Natural killer cell treated with Interleukin-12 subunit alpha and Interleukin-12 subunit beta and Interleukin-15 and Interleukin-18, amount 100 ng/mL, for 72 hours (primary cell): ENCODE measurements at regions not wholly inside any gene's neighbourhood (a gene's known extent, or its start where the extent isn't known, plus 50 kb on each side); places are given as distances from the start of the nearest gene placed in this dataset.

Source experiments
- ATAC-seq, 2 donors: fragments of 150-1000 bp; cut with Tn5 transposase in 1 of 2; sonication (Bioruptor Pico), chemical (Tn5 transposase) in 1 of 2; 2 replicates each; pipeline ENCODE4 v1.10.0; 2021
- DNase-seq: peaks from one replicate; pipeline ENCODE4 v3.0.0; 2022; ENCODE audit warnings: low spot score
- H3K27ac Mint-ChIP-seq, 2 donors: 1 replicate in 1 of 2; 2 replicates in 1 of 2; pipeline ENCODE4 v1.8.0; 2022; ENCODE audit warnings: mixed read lengths in 2 of 2, mild to moderate bottlenecking in 1 of 2, moderate library complexity in 1 of 2
- H3K27me3 Mint-ChIP-seq, 2 donors: 1 replicate in 1 of 2; 2 replicates in 1 of 2; pipeline ENCODE4 v1.8.0; 2022; ENCODE audit warnings: mixed read lengths in 2 of 2
- H3K36me3 Mint-ChIP-seq: one replicate; pipeline ENCODE4 v1.8.0; 2022; ENCODE audit warnings: mixed read lengths
- H3K4me1 Mint-ChIP-seq, 2 donors: 1 replicate in 1 of 2; 2 replicates in 1 of 2; pipeline ENCODE4 v1.8.0; 2022; ENCODE audit warnings: low read depth in 2 of 2, mixed read lengths in 2 of 2, mild to moderate bottlenecking in 1 of 2
- H3K4me3 Mint-ChIP-seq: one replicate; pipeline ENCODE4 v1.8.0; 2022; ENCODE audit warnings: mixed read lengths
- H3K9me3 Mint-ChIP-seq: 2 replicates; pipeline ENCODE4 v1.8.0; 2022; ENCODE audit warnings: mixed read lengths

GRCh38 chr5:133697536-133698258, 85.4 kb upstream of the FSTL4 start:
- DNase-seq (no peak), ATAC-seq (no peak)
- peaks cover 4% of the 10 kb centered on the region for H3K9me3 Mint-ChIP-seq
- no peak overlapping the region for H3K27ac Mint-ChIP-seq
- no peaks in the 10 kb centered on the region for H3K36me3 Mint-ChIP-seq
- H3K27me3 Mint-ChIP-seq = peaks cover 9 to 11% of the 10 kb centered on the region in 2 donors
- peaks cover 10 to 12% of the 10 kb centered on the region in 2 donors for H3K4me1 Mint-ChIP-seq
- no peak overlapping the region for H3K4me3 Mint-ChIP-seq

- Mint-ChIP-seq H3K27ac (no peak overlapping the region), H3K36me3 (no peaks in the 10 kb centered on the region), H3K27me3 (peaks cover 10 to 18% of the 10 kb centered on the region in 2 donors), H3K9me3 (peaks cover 4% of the 10 kb centered on the region), H3K4me3 (no peak overlapping the region), H3K4me1 (peaks cover 10 to 12% of the 10 kb centered on the region in 2 donors)
- ATAC-seq = no peak
- no peak for DNase-seq
Observed at GRCh38 chr5:133696782-133697507, 84.6 kb upstream of the FSTL4 start.

- Mint-ChIP-seq H3K4me3 (no peak overlapping the region), H3K27me3 (peaks cover 13 to 27% of the 10 kb centered on the region in 2 donors), H3K4me1 (peaks cover 10 to 12% of the 10 kb centered on the region in 2 donors), H3K27ac (no peak overlapping the region), H3K9me3 (peaks cover 4% of the 10 kb centered on the region), H3K36me3 (no peaks in the 10 kb centered on the region)
- DNase-seq = no peak
- no peak for ATAC-seq
Observed at GRCh38 chr5:133696006-133696584, 83.8 kb upstream of the FSTL4 start.

- no peaks in the 10 kb centered on the region for H3K36me3 Mint-ChIP-seq
- ATAC-seq = no peak
- no peak for DNase-seq
Observed at GRCh38 chr5:133694181-133694831, 82.0 kb upstream of the FSTL4 start.

GRCh38 chr5:133691448-133691847, 79.1 kb upstream of the FSTL4 start:
- DNase-seq (no peak), ATAC-seq (no peak)

More at GRCh38 chr5:133694181-133694831, 82.0 kb upstream of the FSTL4 start:
- Mint-ChIP-seq H3K4me1 (peaks cover 6 to 7% of the 10 kb centered on the region in 2 donors), H3K9me3 (no peaks in the 10 kb centered on the region), H3K4me3 (no peak overlapping the region), H3K27ac (no peak overlapping the region), H3K27me3 (peaks cover 20 to 44% of the 10 kb centered on the region in 2 donors)

GRCh38 chr5:133690746-133691145, 78.4 kb upstream of the FSTL4 start:
- Mint-ChIP-seq H3K27ac (no peak overlapping the region), H3K36me3 (no peaks in the 10 kb centered on the region), H3K4me3 (no peak overlapping the region), H3K4me1 (peaks cover 6 to 7% of the 10 kb centered on the region in 2 donors), H3K27me3 (peaks cover 27 to 55% of the 10 kb centered on the region in 2 donors), H3K9me3 (no peaks in the 10 kb centered on the region)
- no peak for DNase-seq
- no peak for ATAC-seq

More at GRCh38 chr5:133691448-133691847, 79.1 kb upstream of the FSTL4 start:
- peaks cover 29 to 54% of the 10 kb centered on the region in 2 donors for H3K27me3 Mint-ChIP-seq
- H3K9me3 Mint-ChIP-seq = no peaks in the 10 kb centered on the region
- H3K4me3 Mint-ChIP-seq = no peak overlapping the region
- peaks cover 6 to 7% of the 10 kb centered on the region in 2 donors for H3K4me1 Mint-ChIP-seq
- no peaks in the 10 kb centered on the region for H3K36me3 Mint-ChIP-seq
- no peak overlapping the region for H3K27ac Mint-ChIP-seq

GRCh38 chr5:133688391-133688790, 76.0 kb upstream of the FSTL4 start:
- H3K36me3 Mint-ChIP-seq = no peaks in the 10 kb centered on the region
- no peak overlapping the region for H3K27ac Mint-ChIP-seq
- H3K27me3 Mint-ChIP-seq = peaks cover 26 to 55% of the 10 kb centered on the region in 2 donors
- H3K9me3 Mint-ChIP-seq = no peaks in the 10 kb centered on the region
- no peaks in the 10 kb centered on the region for H3K4me1 Mint-ChIP-seq
- DNase-seq = no peak
- no peak for ATAC-seq
- H3K4me3 Mint-ChIP-seq = no peak overlapping the region

GRCh38 chr5:133687212-133688061, 75.1 kb upstream of the FSTL4 start:
- DNase-seq = no peak
- H3K9me3 Mint-ChIP-seq = no peaks in the 10 kb centered on the region
- no peaks in the 10 kb centered on the region for H3K4me1 Mint-ChIP-seq
- H3K27ac Mint-ChIP-seq = no peak overlapping the region
- ATAC-seq = no peak
- no peaks in the 10 kb centered on the region for H3K36me3 Mint-ChIP-seq
- peaks cover 26 to 49% of the 10 kb centered on the region in 2 donors for H3K27me3 Mint-ChIP-seq
- no peak overlapping the region for H3K4me3 Mint-ChIP-seq

- no peaks in the 10 kb centered on the region for H3K36me3 Mint-ChIP-seq
- H3K27me3 Mint-ChIP-seq = peaks cover 21 to 41% of the 10 kb centered on the region in 2 donors
- ATAC-seq = no peak
- no peaks in the 10 kb centered on the region for H3K9me3 Mint-ChIP-seq
- H3K27ac Mint-ChIP-seq = no peak overlapping the region
- no peaks in the 10 kb centered on the region for H3K4me1 Mint-ChIP-seq
- no peak overlapping the region for H3K4me3 Mint-ChIP-seq
- no peak for DNase-seq
Observed at GRCh38 chr5:133686566-133686965, 74.2 kb upstream of the FSTL4 start.

- no peaks in the 10 kb centered on the region for H3K4me1 Mint-ChIP-seq
- DNase-seq (no peak), ATAC-seq (peak in 1 of 2 donors; percentile 12)
- H3K9me3 Mint-ChIP-seq = no peaks in the 10 kb centered on the region
- H3K27ac Mint-ChIP-seq = no peak overlapping the region
- no peak overlapping the region for H3K4me3 Mint-ChIP-seq
- H3K36me3 Mint-ChIP-seq = no peaks in the 10 kb centered on the region
- H3K27me3 Mint-ChIP-seq = peaks cover 21 to 30% of the 10 kb centered on the region in 2 donors
Observed at GRCh38 chr5:133685402-133686018, 73.2 kb upstream of the FSTL4 start.

- Mint-ChIP-seq H3K27me3 (peaks cover 12 to 14% of the 10 kb centered on the region in 2 donors), H3K4me3 (no peak overlapping the region), H3K4me1 (no peaks in the 10 kb centered on the region), H3K27ac (no peak overlapping the region), H3K36me3 (no peaks in the 10 kb centered on the region), H3K9me3 (no peaks in the 10 kb centered on the region)
- DNase-seq (no peak), ATAC-seq (no peak)
Observed at GRCh38 chr5:133683646-133684596, 71.6 kb upstream of the FSTL4 start.

GRCh38 chr5:133682451-133682850, 70.1 kb upstream of the FSTL4 start:
- H3K27me3 Mint-ChIP-seq = peaks cover 20 to 24% of the 10 kb centered on the region in 2 donors
- no peaks in the 10 kb centered on the region for H3K4me1 Mint-ChIP-seq
- DNase-seq (no peak), ATAC-seq (no peak)
- no peaks in the 10 kb centered on the region for H3K36me3 Mint-ChIP-seq
- H3K4me3 Mint-ChIP-seq = no peak overlapping the region
- H3K9me3 Mint-ChIP-seq = no peaks in the 10 kb centered on the region
- no peak overlapping the region for H3K27ac Mint-ChIP-seq
